Activated CD8-positive, alpha-beta T cell treated with anti-CD3 and anti-CD28 coated beads, Interleukin-2, amount 10 ng/mL, durations not matched to agents 7 days and 5 days (primary cell): ENCODE measurements at regions not wholly inside any gene's neighbourhood (a gene's known extent, or its start where the extent isn't known, plus 50 kb on each side); places are given as distances from the start of the nearest gene placed in this dataset.
"Not testable (repeated sequence)": the region's sequence is repeated elsewhere in the genome, so short reads cannot be mapped to it uniquely, and the experiment has no call there.

Experiments used
- ATAC-seq: fragments of 150-1000 bp; cut with Tn5 transposase; one replicate; pipeline ENCODE4 v1.10.0; 2021; ENCODE audit warnings: moderate library complexity
- CTCF ChIA-PET: fragments of 350-600 bp; sonication (Branson Sonifier 250); formaldehyde crosslinking; loops from one replicate; lab custom pipeline; 2021; ENCODE audit warnings: antibody characterized with exemption; lab: Charles Lee
- POLR2A ChIA-PET: fragments of 350-600 bp; sonication (Branson Sonifier 250); formaldehyde crosslinking; loops from one replicate; lab custom pipeline; 2021; ENCODE audit warnings: antibody characterized with exemption; lab: Charles Lee
- DNase-seq: peaks from one replicate; pipeline ENCODE4 v3.0.0-alpha.2; 2020
- H3K27ac Mint-ChIP-seq: one replicate; pipeline ENCODE4 v1.8.0; 2021; ENCODE audit warnings: mild to moderate bottlenecking, mixed read lengths
- H3K27me3 Mint-ChIP-seq: one replicate; pipeline ENCODE4 v1.8.0; 2021; ENCODE audit warnings: low read depth, mixed read lengths
- H3K36me3 Mint-ChIP-seq: one replicate; pipeline ENCODE4 v1.8.0; 2021; ENCODE audit warnings: low read depth, mixed read lengths
- H3K4me1 Mint-ChIP-seq: one replicate; pipeline ENCODE4 v1.8.0; 2021; ENCODE audit warnings: low read depth, mixed read lengths
- H3K4me3 Mint-ChIP-seq: one replicate; pipeline ENCODE4 v1.8.0; 2021; ENCODE audit warnings: mild to moderate bottlenecking, mixed read lengths
- H3K9me3 Mint-ChIP-seq: one replicate; pipeline ENCODE4 v1.8.0; 2022; ENCODE audit warnings: mixed read lengths; ENCODE audit not compliant: insufficient read depth

DNA sequence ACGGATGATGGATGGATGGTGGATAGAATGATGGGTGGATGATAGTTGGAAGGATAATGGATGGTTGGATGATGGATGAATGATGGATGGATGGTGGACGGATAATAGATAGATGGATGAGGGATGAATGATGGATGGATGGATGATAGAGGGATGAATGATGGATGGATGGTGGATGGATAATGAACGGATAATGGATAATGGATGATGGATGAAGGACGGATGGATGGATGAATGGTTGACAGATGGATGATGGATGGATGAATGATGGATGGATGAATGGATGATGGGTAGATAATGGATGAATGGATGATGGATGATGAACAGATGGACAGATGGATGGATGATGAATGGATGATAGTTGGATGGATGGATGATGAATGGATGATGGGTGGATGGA lies 255.1 kb downstream of the NPHP4 start:
- no peaks in the 10 kb centered on the region for H3K36me3 Mint-ChIP-seq
- no peak for DNase-seq
- ChIA-PET POLR2A (no interaction called here), CTCF (no interaction called here)
- H3K27ac Mint-ChIP-seq = no peak overlapping the region
- no peak for ATAC-seq
- H3K4me1 Mint-ChIP-seq = peaks cover 12% of the 10 kb centered on the region
- no peak overlapping the region for H3K4me3 Mint-ChIP-seq
- no peaks in the 10 kb centered on the region for H3K9me3 Mint-ChIP-seq
- peaks cover 3% of the 10 kb centered on the region for H3K27me3 Mint-ChIP-seq

DNA sequence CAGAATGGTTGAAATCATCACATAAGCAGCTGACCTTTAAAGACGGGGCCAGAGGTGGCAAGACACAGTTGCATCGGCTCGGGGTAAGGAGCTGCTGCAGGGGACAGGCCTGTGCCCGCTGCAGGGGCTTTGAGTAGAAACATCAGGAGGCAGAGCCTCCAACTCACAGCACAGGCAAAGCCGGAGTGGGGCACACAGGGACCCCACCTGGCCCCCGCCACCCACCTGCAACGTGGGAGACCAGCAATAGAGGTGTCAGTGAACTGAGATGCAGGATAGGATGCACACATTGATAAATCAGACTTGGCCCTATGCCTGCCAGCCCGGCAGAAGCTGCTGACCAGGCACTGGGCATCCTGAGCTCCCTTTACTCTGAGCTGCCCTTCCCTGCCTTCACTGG lies 257.2 kb downstream of the NPHP4 start:
- ChIA-PET CTCF (no interaction called here), POLR2A (no interaction called here)
- no peak overlapping the region for H3K4me3 Mint-ChIP-seq
- peaks cover 8% of the 10 kb centered on the region for H3K4me1 Mint-ChIP-seq
- ATAC-seq = no peak
- peaks cover 3% of the 10 kb centered on the region for H3K27me3 Mint-ChIP-seq
- H3K36me3 Mint-ChIP-seq = no peaks in the 10 kb centered on the region
- no peak for DNase-seq
- no peaks in the 10 kb centered on the region for H3K9me3 Mint-ChIP-seq
- no peak overlapping the region for H3K27ac Mint-ChIP-seq

DNA sequence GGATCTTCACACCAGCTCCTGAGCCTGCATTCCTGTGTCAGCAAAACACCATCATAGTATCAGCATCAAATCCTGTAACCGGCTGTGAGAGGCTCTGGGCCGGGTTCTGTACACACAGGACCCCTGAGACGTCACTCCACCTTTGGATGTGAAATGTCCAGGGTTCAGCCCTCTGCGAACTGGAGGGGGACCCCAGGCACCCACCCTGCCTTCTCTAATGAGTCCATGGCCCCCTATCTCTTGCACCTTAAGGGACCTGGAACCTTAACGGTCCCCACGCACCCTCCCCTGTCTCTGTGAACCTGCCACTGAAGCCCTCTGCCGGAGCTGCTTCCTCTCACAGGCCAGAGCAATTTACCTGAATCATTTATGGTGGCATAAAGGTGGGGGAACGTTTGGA lies 257.8 kb downstream of the NPHP4 start:
- Mint-ChIP-seq H3K4me1 (peaks cover 2% of the 10 kb centered on the region), H3K27ac (no peak overlapping the region), H3K27me3 (peaks cover under 1% of the 10 kb centered on the region), H3K9me3 (no peaks in the 10 kb centered on the region), H3K4me3 (no peak overlapping the region), H3K36me3 (no peaks in the 10 kb centered on the region)
- ChIA-PET POLR2A (interaction anchor here (0.9 kb wide), 1 partner anchor 11 kb away, joined by 3 read pairs; no protein-coding TSS in a partner anchor), CTCF (no interaction called here)
- ATAC-seq (no peak), DNase-seq (no peak)

DNA sequence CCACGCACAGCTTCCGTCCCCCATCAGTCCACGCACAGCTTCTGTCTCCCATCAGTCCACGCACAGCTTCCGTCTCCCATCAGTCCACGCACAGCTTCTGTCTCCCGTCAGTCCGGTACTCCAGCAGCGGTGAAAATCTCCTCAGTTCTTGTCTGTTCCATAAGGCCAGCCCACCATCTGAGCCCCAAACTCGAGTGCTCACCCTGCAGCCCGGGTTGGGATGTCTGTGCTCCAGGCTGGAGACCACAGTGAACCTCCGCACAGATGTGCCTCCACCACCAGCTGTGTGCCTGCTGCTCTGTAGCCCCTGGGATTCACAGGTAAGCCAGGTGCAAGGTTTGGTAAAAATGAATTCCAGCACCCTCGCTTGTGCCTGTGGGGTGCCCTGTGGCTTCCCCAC lies 258.6 kb downstream of the NPHP4 start:
- no peak overlapping the region for H3K4me3 Mint-ChIP-seq
- CTCF ChIA-PET = no interaction called here
- no peak overlapping the region for H3K27ac Mint-ChIP-seq
- no peaks in the 10 kb centered on the region for H3K4me1 Mint-ChIP-seq
- H3K9me3 Mint-ChIP-seq = no peaks in the 10 kb centered on the region
- POLR2A ChIA-PET = interaction anchor here (0.9 kb wide), 1 partner anchor 12 kb away, joined by 3 read pairs; no protein-coding TSS in a partner anchor
- no peaks in the 10 kb centered on the region for H3K27me3 Mint-ChIP-seq
- ATAC-seq = no peak
- H3K36me3 Mint-ChIP-seq = no peaks in the 10 kb centered on the region
- no peak for DNase-seq

DNA sequence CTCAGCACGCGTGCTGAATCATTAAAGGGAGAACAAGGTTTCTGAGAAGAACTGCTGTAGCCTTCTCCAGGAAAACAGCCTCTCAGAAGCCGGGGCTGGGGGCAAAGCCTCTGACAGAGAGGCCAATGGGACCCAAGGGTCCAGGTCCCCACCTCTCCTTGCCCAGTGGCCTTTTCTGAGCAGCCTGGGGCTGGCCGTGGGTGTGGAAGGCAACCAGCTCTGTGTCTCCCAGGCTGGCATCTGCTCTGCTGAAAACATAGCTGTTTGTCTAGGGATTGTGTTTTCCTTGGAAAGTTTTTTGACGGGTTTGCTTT lies 261.2 kb downstream of the NPHP4 start:
- CTCF ChIA-PET = no interaction called here

DNA sequence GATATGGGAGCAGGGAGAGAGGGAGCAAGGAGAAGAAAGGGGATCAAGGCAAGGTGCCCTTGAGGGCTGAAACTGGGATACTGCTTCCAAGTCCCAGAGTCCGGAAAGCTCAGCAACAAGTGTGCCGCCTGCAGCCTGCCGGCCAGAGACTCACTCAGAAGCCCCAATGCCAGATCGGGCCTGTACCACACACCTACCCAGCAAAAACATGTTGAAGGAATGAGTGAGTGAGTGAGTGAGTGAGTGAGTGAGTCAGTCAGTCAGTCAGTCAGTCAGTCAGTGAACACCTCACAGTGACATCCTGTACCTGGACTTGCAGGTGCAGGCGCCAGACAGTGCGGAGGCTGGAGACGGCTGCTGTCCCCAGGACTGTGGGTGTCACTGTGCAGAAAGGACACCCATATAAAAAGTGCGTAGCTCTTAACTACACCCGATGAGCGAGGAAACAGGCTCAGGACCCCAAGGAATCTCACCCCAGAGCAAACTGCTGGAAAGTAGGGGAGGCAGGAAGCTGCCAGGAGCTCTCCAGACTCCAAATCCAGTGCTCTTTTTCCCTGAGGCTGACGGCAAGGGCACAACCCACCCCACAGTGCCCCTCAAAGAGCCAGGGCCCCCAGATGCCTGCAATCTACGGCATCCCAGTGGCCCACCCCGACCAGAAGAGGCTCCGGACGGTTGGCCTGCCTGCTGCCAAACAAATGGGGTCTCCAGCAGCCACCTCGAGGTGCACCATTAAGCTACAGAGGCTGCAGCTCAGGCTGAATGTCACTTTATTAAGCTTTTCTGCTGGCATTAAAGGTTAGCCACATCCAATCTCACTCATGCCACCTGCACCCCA lies 261.7 kb downstream of the NPHP4 start:
- Mint-ChIP-seq H3K36me3 (no peaks in the 10 kb centered on the region), H3K4me3 (no peak overlapping the region), H3K27ac (no peak overlapping the region), H3K4me1 (no peaks in the 10 kb centered on the region), H3K9me3 (no peaks in the 10 kb centered on the region), H3K27me3 (no peaks in the 10 kb centered on the region)
- CTCF ChIA-PET = no interaction called here
- POLR2A ChIA-PET = no interaction called here
- ATAC-seq (no peak), DNase-seq (no peak)

More for the DNA sequence above, 261.2 kb downstream of the NPHP4 start:
- POLR2A ChIA-PET = no interaction called here
- Mint-ChIP-seq H3K36me3 (no peaks in the 10 kb centered on the region), H3K4me1 (no peaks in the 10 kb centered on the region), H3K4me3 (no peak overlapping the region), H3K27ac (no peak overlapping the region), H3K27me3 (no peaks in the 10 kb centered on the region), H3K9me3 (no peaks in the 10 kb centered on the region)
- no peak for ATAC-seq
- DNase-seq = no peak

DNA sequence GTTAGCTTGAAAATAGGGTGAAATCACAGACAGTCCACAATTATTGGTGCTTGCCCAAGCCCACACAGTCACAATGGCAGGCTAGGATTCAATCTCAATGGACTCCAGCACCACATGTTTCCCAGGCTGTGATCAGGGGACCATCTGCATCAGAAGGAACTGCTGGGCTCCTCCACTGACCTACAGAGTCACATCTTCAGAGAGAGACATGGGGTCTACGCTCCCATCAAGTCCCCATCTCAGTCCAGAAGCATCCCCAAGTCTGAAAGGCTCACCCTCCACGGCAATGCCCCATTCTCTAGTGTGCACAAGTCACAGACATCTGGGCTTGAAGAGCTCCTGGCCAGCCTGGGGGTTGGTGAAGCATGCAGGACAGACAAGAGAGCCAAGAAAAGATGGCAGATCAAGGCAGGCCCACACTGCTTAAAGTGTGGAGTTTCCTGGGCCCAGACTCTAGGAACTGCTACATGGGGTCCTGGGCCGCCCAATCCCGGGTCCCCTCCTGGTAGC lies 262.5 kb downstream of the NPHP4 start:
- Mint-ChIP-seq H3K36me3 (no peaks in the 10 kb centered on the region), H3K4me1 (no peaks in the 10 kb centered on the region), H3K4me3 (no peak overlapping the region), H3K27ac (no peak overlapping the region), H3K27me3 (no peaks in the 10 kb centered on the region), H3K9me3 (no peaks in the 10 kb centered on the region)
- ChIA-PET POLR2A (no interaction called here), CTCF (no interaction called here)
- DNase-seq (no peak), ATAC-seq (no peak)

DNA sequence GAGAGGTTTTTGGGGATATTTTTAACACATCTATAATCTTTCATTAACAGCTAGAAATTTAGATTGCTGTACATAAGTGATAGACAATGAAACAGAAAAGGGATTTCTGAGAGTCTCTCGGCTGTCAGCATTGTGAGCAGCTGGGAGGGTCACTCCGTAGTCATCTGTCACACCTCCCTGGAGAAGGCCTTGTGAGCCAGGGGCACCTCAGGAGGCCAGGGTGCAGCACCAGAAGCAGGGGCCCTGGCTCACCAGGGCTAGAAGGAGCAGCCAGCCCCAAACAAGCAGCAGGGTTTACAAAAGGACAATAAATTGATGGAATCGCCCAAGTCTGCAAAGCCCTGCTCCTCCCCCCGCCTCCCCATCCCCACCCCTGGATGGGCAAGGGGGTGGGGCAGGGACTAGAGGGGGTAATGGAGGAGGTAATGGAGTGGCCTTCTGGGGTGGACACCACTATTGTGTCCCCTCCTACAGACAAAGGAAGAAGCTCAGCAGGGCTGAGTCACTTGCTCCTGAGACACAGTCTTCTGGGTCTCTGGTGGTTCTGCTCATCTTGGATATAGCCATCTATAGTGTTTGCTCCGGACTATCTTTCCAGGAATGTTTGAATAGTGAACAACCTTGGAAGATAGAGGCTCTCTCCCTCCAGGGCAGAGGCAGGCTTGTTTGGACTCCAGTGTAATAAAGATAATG lies 263.4 kb downstream of the NPHP4 start:
- no peak overlapping the region for H3K4me3 Mint-ChIP-seq
- H3K27ac Mint-ChIP-seq = no peak overlapping the region
- DNase-seq = no peak
- ATAC-seq = no peak
- H3K36me3 Mint-ChIP-seq = no peaks in the 10 kb centered on the region
- POLR2A ChIA-PET = no interaction called here
- H3K4me1 Mint-ChIP-seq = no peaks in the 10 kb centered on the region
- no peaks in the 10 kb centered on the region for H3K9me3 Mint-ChIP-seq
- CTCF ChIA-PET = no interaction called here
- no peaks in the 10 kb centered on the region for H3K27me3 Mint-ChIP-seq

DNA sequence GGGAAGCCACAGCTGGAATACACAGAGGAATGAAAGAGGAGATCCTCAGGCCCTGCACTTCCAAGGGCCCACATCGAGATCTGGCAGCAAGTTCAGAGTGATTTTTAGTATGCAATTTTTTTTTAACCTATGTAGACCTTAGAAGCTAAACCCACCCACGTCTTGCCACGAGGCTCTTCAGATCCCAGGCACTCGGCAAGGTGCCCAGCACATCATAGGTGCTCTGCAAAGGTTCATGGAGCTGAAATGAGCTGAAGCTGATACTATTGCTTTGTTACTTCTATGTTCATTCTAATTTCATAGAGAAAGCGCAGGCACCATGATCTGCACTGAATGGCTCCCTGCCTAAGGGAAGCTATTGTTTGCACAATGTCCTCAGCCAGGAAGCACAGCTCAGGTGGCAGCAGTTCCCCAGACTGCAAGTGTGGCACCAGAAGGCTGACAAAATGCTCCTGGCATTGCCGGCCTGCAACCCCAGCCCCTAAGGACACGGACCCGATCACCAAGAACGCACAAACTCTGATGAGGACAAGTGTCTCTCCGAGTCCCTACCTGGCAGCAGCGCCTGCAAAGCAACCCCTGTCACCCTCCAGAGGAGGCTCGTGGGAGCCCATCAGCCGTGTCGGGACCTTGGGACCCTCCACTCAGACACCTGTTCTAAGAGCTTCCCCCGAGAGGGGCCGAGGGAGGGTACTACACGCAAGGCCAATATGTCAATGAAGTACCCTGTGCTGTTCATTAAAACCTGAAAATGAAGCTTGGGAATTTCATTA lies 264.2 kb downstream of the NPHP4 start:
- ChIA-PET POLR2A (no interaction called here), CTCF (no interaction called here)
- DNase-seq = no peak

DNA sequence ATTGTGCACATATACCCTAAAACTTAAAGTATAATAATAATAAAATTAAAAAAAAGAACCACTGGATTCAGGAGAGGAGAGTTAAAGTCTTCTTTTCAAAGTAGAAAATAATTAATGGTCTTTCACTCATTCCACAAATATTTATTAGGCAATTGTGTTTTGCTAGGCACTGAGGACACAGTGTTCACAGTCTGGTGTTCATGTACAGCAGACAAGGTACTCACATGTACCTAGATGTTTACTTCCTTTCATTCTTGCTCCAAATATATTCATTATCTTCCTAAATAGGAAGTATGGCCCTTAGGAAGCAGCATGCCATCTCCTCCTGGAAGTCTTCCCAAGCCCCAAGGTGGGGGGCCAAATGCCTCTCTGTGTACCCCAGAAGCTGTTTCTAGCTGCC lies 265.0 kb downstream of the NPHP4 start:
- DNase-seq (no peak), ATAC-seq (no peak)
- Mint-ChIP-seq H3K27ac (no peak overlapping the region), H3K27me3 (no peaks in the 10 kb centered on the region), H3K36me3 (no peaks in the 10 kb centered on the region), H3K9me3 (no peaks in the 10 kb centered on the region), H3K4me3 (no peak overlapping the region), H3K4me1 (no peaks in the 10 kb centered on the region)
- ChIA-PET POLR2A (no interaction called here), CTCF (no interaction called here)

More for the DNA sequence above, 264.2 kb downstream of the NPHP4 start:
- Mint-ChIP-seq H3K27ac (no peak overlapping the region), H3K9me3 (no peaks in the 10 kb centered on the region), H3K4me1 (no peaks in the 10 kb centered on the region), H3K4me3 (no peak overlapping the region), H3K36me3 (no peaks in the 10 kb centered on the region), H3K27me3 (no peaks in the 10 kb centered on the region)
- ATAC-seq = no peak

DNA sequence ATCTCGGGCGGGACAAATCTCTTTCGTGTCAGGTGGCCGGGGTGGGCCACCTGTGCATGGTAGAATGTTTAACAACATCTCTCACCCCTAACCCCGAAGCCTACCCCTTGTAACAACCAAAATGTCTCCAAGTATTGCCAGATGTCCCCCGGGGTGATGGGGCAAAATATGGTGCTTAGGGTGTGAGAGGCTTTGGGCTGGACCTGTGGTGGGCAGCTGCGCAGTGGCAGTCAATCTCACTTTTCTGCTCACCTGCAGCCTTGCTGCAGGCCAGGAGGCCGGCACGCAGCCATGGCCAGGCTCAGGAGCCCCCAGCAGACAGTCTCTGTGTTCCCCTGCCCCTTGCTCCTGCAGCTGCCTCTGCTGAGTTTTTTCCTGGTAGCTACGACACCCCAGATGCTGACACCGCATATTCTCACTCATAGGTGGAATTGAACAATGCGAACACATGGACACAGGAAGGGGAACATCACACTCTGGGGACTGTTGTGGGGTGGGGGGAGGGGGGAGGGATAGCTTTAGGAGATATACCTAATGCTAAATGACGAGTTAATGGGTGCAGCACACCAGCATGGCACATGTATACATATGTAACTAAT lies 265.5 kb downstream of the NPHP4 start:
- DNase-seq, POLR2A ChIA-PET, H3K27me3 Mint-ChIP-seq, H3K36me3 Mint-ChIP-seq, H3K27ac Mint-ChIP-seq, H3K4me1 Mint-ChIP-seq, H3K9me3 Mint-ChIP-seq, CTCF ChIA-PET, H3K4me3 Mint-ChIP-seq, ATAC-seq: not testable (repeated sequence)
